ENCODE measurements at regions not wholly inside any gene's neighbourhood (a gene's known extent, or its start where the extent isn't known, plus 50 kb on each side); places are given as distances from the start of the nearest gene placed in this dataset.
"Not testable (repeated sequence)": the region's sequence is repeated elsewhere in the genome, so short reads cannot be mapped to it uniquely, and the experiment has no call there.

- DNase-seq (ENCODE audit: low read depth), result no peak
Measured at GRCh38 chr11:134843735-134844134, 431.7 kb upstream of the B3GAT1 start.

DNA sequence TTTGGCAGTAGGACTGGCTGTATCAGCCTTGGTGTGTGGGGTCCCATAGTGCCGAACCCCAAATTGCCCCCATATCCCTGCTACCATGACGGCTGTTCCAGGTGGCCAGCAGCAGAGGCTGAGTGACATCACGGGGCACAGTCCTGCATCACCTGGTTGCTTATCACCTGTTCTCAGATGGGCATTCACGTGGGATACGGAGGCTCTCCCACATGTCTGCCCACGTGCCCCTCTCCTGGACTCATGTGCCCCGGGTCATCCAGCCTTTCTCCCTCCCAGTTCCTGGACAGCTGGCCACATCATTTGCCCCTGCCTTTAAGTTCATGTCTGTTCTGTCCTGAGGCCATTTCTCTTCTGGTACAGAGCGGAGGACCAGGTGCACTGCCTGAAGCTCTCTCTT, 431.0 kb upstream of the B3GAT1 start:
- no peak for DNase-seq (ENCODE audit: low read depth)

- no peak for DNase-seq (ENCODE audit: low read depth)
Measured at GRCh38 chr11:134841972-134842371, 429.9 kb upstream of the B3GAT1 start.

DNA sequence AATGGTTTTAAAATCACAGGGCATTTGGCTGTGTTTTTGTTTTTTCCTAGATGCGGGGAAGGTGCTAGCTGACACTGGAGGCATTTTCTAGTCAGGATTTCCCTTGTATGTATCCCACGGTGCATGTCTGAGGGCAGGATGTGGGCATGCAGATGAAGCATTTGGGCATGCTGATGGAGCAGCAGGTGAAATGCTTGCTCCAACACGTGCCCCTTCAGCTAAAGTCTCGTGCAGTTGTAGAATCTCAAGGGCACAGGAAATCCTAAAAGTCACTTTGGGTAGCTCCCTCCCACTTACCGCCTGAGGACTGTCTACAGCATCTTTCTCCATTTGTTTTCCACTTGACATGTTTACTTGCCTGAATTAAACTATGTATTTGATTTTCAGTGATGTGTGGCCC, 429.4 kb upstream of the B3GAT1 start:
- DNase-seq (ENCODE audit: low read depth), result no peak

DNA sequence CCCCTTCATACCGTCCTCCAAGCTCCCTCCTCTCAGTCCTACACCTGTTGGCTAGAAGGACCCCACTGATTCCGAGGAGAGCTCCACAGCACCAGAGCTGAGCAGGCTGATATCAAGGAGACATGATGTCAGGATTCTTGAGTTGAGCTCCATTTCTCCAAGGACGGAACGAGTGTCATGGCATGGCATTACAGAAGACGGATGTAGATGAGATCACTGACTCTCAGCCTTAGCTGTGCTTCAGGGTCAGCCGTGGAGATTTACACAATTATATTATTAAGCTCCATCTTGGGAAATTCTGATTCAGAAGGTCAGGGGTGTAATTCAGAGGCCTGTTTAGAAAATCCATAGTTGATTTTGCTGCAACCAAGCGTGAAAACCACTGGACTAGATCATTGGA, 428.9 kb upstream of the B3GAT1 start:
- DNase-seq (ENCODE audit: low read depth), result no peak

DNA sequence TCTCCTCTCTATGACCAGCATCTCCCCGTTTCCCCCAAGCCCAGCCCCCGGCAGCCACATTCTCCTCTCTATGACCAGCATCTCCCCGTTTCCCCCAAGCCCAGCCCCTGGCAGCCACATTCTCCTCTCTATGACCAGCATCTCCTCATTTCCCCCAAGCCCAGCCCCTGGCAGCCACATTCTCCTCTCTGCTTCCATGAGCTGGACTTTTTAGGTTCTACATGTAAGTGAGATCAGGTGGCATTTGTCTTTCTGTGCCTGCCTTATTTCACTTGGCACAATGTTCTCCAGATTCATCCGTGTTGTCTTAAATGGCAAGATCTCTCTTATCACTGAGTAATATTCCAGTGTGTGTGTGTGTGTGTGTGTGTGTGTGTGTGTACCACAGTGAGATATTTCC, 428.1 kb upstream of the B3GAT1 start:
- not testable (repeated sequence) for DNase-seq (ENCODE audit: low read depth)

DNA sequence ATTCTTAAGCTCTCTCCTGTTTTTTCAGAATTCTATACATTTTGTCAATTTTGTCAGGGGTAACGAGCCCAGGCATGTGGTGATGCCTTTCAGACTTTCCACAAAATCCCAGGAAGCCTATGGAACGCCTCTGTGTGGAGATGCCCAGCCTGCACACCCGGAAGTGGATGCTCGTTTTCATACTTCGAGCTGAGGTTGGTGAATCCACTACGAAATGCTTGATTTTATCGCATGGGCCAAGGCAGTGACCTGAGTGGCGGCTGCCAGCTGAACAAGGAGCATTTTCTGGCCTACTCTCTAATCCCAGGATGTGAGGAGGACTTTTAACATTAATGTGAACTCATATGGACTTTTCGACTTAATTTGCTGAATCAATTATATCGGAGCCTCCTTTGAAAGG, 426.7 kb upstream of the B3GAT1 start:
- DNase-seq (ENCODE audit: low read depth), result no peak

DNA sequence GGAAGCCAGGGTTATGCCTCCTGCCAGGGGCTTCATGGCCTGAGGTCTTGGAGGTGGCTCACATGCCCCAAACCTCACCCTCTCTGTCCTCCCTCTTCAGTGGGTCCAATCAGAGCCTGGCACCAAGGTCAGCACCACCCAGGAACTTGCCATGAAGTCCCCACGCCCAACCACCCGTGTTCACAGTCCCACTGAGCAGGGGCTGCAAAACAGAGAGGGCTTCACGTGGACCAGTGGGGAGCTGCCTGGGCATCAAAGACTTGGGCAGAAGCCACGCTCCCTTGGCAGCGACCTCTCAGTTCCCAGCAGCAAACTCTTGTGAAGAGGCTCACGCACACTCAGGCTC, 425.8 kb upstream of the B3GAT1 start:
- DNase-seq (ENCODE audit: low read depth), result no peak

DNA sequence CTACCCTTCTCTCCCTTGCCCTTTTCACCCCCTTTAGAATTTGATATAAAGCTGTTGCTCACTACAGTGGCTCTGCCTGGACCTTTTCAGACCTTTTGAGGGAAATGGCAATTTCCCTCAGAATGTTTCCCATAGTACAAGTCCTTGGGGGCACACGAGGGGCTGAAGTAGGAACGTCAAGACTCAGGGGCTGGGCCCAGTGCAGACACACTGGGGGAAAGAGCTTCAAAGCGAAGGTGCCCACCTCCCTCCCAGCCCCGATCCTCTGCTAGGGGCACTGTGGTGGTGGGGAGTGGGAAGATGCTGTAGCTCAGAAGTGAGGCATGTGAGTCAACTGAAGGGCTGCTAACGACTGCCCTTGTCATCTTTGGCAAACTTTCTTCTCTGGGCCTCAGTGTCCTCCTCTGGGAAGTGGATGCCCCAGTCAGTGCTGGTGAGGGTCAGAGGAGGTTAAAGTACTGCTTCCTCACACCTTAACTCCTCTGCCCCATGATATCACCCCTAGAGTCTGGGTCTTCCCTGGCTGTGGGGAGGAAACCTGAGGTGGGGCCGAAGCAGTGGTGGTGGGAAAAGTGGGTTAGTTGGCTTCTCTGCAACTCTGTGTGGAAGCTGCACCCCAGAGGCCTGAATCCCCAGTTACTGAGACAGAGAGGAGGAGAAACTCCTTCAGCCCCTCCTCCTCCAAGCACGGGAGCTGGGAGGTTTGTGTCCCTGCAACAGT, 425.3 kb upstream of the B3GAT1 start:
- no peak for DNase-seq (ENCODE audit: low read depth)

DNA sequence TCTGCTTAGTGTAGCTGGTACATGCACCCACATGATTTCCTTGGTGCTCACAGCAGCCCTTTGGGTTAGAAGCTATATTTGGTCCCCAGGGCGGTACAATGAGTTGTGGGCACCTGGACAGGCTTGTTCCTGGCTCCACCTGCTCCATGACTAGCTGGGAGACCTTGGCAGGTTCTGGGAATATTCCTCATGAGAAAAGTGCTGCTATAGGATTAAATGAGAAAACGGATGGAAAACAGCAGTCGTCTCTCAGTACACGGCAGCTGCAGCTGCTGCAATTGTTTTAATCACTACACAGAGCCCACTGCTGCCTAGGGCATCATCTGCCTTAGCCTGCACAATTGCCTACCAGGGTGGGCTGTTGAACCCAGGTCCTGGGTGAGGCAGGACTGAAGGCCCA, 424.5 kb upstream of the B3GAT1 start:
- no peak for DNase-seq (ENCODE audit: low read depth)

DNA sequence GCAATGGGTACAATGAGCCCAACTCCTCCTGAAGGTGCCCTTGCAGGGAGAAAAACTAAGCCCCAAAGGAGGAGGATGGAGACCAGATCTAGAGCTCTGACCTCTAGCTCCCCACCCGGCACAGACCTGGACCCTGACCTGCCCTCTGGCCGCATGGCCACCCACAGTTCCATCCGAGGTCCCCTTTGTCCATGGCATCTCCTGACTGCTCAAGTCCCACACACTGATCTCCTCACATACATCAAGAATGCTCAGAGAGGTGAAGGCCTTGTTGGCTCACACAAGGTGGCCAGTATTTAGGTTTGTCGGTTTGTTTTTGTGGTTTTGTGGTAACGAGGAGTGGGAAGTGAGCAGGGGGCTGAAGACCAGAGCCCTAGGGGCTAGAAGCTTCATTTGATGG, 423.5 kb upstream of the B3GAT1 start:
- DNase-seq (ENCODE audit: low read depth), result no peak

DNA sequence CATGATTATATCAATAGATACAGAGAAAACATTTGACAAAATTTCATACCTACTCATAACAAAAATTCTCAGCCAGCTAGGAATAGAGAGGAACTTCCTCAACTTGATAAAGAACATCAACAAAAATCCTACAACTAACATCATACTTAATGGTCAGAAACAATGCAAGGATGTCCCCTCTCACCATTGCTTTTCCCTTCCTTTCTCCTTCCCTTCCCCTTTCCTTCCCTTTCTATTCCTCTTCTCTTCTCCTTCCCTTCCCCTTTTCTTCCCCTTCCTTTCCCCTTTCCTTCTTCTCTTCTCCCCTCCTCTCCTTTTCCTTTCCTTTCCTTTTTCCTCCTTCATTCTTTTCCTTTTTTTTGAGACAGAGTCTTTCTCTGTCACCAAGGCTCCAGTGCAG, 418.3 kb upstream of the B3GAT1 start:
- DNase-seq (ENCODE audit: low read depth), result no peak

- DNase-seq (ENCODE audit: low read depth), result no peak
Measured at GRCh38 chr11:134823970-134824369, 411.9 kb upstream of the B3GAT1 start.

GRCh38 chr11:134822897-134823296, 410.9 kb upstream of the B3GAT1 start:
- DNase-seq (ENCODE audit: low read depth), result no peak

GRCh38 chr11:134821422-134821821, 409.4 kb upstream of the B3GAT1 start:
- no peak for DNase-seq (ENCODE audit: low read depth)

DNA sequence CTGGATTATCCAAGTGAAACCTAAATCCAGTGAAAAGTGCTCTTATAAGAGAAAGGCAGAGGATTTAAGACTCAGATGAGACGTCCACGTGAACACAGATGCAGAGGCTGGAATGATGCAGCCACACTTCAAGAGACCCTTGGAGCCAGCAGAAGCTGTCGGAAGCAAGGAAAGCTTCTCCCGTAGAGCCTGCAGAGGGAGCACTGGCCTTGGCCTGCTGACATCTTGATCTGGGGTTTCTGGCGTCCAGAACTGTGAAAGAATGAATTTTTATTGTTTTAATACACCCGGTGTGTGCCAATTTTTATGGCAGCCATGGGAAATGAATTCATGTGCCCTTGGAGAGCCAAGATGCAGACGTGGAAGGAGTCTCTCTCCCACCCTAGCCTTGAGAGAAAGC, 407.0 kb upstream of the B3GAT1 start:
- no peak for DNase-seq (ENCODE audit: low read depth)

- DNase-seq (ENCODE audit: low read depth), result no peak
Measured at GRCh38 chr11:134818516-134818915, 406.5 kb upstream of the B3GAT1 start.

DNA sequence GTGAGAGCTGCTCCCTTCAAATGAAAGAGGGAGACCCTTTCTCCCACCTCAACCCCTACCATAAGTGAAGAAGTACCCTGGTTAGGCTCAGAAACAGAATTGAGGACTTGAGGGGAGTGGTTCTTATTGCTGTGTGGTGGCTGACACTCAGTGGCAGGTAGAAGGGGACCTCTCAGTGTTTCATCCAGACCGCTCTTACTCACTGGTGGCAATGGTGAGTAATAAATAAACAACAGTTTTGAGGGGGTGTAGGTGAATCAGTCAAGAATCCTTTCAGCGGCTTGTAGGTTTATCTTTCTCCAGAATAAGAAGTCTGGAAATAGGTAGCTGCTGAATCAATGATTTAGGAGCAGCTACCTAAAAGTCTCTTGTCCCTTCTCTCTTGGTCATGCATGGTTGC, 403.4 kb upstream of the B3GAT1 start:
- no peak for DNase-seq (ENCODE audit: low read depth)

DNA sequence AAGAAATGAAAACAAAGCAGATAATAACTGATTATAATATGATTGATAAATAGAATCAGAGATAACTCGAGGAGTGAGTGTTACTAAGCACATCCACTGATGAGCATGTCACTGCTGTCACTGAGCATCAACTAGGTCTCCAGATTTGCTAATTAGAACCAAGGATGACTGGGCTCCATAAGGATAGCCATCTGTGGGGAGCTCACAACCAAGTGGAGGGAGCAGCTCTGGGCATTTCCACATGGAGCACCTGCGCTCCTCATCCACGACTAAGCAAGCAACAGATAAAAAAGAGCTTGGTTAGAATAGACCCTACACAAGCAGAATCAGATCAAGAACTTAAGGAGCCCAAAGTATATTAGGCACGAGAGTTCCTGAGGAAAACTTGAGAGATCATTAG, 396.0 kb upstream of the B3GAT1 start:
- no peak for DNase-seq (ENCODE audit: low read depth)

DNA sequence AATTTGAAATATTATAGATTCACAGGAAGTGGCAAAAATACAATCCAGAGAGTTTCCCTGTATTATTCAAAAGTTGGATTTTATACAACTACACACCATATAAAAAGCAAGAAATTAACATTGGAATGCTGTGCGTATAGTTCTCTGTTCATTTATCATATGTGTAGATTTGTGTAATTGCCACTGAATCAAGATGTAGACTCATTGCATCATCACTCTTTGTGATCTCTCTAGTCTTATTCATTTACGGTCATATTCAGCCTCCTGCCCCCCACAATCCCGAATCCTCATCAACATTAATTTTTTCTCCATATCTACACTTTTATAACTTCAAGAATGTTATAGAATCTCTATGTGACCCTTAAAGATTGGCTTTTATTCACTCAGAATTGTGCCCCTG, 390.6 kb upstream of the B3GAT1 start:
- DNase-seq (ENCODE audit: low read depth), result no peak

DNA sequence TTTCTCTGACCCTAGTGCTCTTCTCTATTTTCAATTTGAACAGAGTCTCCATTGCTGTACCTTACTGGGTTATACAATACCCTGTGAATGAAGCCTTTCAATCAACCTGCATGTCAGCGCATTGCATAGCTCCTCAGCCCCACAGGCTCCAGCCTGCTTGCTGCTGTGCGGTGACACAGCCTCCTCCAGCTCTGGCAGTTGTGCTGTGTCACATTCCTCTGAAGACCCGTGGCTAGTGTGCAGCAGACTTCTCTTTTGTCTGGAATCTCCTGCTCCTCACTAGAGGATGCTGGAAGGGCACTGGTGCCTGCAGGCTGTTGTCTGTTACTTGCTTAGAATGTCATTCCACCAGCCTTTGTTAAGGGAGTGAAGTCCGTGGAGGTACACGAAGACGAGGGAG, 390.1 kb upstream of the B3GAT1 start:
- DNase-seq (ENCODE audit: low read depth), result no peak

- DNase-seq (ENCODE audit: low read depth), result no peak
Measured at GRCh38 chr11:134801570-134801969, 389.5 kb upstream of the B3GAT1 start.

DNA sequence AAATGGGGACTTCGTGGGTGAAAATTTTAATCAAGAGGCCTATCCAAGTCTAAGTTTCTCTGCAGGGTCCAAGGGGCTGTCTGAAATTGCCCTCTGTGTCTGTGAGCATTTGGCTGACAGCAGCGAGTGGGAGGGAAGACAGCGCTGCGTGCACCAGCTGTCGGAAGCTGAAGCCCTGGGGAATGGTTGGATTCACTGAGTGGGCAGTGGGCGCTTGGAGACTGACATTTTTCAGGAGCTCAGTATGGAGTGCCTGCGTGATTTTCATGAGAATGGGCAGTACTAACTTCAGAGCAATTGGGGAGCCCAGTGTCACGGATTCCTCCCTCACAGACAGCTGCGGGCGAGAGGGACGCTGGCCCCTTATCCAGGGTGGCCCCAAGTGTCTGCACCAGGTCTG, 388.8 kb upstream of the B3GAT1 start:
- no peak for DNase-seq (ENCODE audit: low read depth)

DNA sequence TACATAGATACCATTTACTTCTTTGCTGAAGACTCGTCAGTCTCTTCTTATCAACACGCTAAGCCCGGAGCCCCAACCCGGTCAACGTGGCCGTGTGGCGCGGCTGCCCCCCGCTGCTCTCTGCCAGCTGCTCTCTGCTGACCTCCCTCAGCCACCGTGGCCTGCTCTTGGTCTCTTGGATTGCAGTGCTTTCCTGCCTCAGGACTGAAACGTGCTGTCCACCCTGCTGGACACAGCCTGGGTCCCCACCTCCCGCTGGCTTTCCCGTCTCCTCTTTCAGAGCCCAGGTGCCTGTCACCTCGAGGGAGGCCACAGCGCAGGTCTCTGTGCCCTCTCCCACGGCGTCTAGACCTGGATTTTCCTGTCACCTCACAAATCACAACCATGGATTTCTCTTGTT, 388.1 kb upstream of the B3GAT1 start:
- no peak for DNase-seq (ENCODE audit: low read depth)

DNA sequence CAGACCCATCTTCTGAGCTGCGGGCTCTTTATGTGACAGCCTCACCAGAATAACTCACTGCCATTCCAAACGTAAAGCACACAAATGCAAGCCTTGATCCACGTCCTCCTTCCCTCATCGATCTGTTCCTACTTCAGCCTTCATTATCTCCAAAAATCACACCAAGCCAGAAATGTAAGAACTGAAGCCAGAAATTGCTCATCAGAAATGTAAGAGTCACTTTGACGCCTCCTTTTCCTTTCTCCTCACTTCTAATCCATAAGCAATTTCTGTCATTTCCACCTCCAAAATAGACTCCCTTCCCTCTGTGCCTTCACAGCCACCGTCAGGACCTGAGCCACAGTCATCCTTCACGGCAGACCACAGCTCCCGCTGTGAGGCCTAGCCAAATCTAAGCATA, 387.3 kb upstream of the B3GAT1 start:
- no peak for DNase-seq (ENCODE audit: low read depth)

Measured in fibroblast of the conjunctiva (primary cell).